D721Med (cell line): ENCODE measurements at regions not wholly inside any gene's neighbourhood (a gene's known extent, or its start where the extent isn't known, plus 50 kb on each side); places are given as distances from the start of the nearest gene placed in this dataset.

Experiments
- DNase-seq: peaks from one replicate; pipeline ENCODE4 v3.0.0; 2011; ENCODE audit warnings: low spot score; ENCODE audit not compliant: insufficient read length
- FAIRE-seq: peaks from 2 replicates; lab custom pipeline; 2011; peaks lifted over from hg19 to GRCh38; lab: Jason Lieb, UNC
- TF ChIP-seq, protein P1 (sequence below): IDR thresholded peaks from 2 replicates; pipeline ENCODE4 v1.5.1; 2012; ENCODE audit warnings: mild to moderate bottlenecking, control low read depth; ENCODE audit not compliant: insufficient read depth; ENCODE audit errors: missing control alignments

DNA sequence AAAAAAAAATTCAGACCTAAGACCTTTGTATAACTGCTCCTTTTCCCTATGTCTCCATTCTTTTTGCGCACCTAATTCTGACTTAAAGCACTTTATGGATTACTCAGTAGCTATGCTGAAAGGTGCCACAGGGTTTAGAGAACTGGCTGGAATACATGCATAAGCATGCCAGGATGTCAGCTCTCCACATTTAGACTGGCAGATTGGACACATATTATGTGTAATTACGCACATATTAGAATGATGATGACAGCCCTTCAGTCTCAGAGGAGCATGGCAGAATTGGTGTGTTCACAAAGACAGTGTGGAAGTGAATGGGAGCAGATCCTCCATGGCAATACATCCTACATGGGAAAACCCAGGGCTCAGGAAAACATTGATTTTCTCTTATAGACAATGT, 108.1 kb upstream of the LSAMP start:
- no peak for DNase-seq
- TF ChIP-seq, protein P1, sequence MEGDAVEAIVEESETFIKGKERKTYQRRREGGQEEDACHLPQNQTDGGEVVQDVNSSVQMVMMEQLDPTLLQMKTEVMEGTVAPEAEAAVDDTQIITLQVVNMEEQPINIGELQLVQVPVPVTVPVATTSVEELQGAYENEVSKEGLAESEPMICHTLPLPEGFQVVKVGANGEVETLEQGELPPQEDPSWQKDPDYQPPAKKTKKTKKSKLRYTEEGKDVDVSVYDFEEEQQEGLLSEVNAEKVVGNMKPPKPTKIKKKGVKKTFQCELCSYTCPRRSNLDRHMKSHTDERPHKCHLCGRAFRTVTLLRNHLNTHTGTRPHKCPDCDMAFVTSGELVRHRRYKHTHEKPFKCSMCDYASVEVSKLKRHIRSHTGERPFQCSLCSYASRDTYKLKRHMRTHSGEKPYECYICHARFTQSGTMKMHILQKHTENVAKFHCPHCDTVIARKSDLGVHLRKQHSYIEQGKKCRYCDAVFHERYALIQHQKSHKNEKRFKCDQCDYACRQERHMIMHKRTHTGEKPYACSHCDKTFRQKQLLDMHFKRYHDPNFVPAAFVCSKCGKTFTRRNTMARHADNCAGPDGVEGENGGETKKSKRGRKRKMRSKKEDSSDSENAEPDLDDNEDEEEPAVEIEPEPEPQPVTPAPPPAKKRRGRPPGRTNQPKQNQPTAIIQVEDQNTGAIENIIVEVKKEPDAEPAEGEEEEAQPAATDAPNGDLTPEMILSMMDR: no peak
- no peak for FAIRE-seq

GRCh38 chr3:116561529-116561928, 116.2 kb upstream of the LSAMP start:
- TF ChIP-seq, protein P1: no peak
- DNase-seq (no peak), FAIRE-seq (no peak)

GRCh38 chr3:116563351-116563750, 118.1 kb upstream of the LSAMP start:
- no peak for FAIRE-seq
- TF ChIP-seq, protein P1: no peak
- DNase-seq: no peak

DNA sequence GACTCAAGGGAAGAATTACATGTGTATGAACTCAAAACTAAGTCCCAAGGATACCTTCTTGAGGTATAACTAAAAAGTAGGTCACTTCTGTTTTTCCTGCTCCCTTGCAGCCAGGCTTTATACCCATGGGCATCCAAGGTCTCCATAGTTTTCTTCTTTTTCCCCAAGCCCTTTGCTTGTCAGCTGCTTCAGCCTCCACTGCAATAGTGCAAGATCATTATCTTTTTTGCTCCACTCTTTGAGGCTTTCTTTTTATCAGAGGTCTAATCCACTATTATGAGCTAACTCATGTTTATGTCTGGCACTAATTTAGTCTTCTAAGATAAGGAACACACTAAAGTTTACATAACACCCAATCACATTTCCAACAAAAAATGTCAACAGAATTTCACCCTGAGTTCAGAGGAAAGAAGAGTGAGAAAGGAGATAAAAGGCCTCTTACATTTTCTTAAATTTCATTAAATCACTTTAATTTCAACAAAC, 121.2 kb upstream of the LSAMP start:
- FAIRE-seq (no peak), DNase-seq (no peak)
- TF ChIP-seq, protein P1: no peak

DNA sequence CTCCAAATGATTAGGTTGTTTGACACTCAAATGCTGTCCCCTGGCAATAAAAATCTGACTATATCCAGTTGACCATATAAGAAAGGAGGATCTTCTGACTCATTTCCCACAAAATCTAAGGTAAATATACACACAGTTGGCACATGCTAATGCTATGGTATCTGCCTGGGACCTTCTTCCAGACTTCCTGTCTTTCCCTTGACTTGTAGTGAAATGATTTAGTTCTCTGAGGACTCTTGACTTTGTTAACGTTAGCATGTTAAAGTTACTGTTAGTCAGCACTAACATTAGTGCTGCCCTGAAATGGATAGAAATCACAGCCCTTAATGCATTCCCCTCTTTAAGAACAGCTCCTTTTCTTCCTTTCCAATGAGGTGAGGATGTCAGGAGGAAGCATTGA, 124.3 kb upstream of the LSAMP start:
- no peak for DNase-seq
- TF ChIP-seq, protein P1: no peak
- no peak for FAIRE-seq

DNA sequence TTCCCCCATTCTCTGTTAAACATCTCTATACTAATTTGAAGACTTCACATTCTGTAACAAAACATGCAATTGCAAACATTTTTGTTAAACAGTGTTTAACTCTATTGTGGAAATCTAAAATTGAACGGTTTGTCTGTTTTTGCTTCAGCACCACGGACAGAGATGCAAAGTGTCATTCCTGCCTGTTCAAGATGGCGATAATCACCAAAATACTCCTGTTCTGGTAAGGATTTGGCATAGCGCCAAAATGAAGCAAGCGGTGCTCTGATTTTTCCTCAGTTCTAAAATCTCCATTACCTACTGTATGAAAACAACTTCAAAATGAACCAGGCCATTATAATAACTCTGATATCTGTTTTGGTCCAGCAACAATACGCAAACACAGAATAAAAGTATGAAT, 129.7 kb upstream of the TUSC7 start:
- DNase-seq: no peak
- FAIRE-seq: no peak

DNA sequence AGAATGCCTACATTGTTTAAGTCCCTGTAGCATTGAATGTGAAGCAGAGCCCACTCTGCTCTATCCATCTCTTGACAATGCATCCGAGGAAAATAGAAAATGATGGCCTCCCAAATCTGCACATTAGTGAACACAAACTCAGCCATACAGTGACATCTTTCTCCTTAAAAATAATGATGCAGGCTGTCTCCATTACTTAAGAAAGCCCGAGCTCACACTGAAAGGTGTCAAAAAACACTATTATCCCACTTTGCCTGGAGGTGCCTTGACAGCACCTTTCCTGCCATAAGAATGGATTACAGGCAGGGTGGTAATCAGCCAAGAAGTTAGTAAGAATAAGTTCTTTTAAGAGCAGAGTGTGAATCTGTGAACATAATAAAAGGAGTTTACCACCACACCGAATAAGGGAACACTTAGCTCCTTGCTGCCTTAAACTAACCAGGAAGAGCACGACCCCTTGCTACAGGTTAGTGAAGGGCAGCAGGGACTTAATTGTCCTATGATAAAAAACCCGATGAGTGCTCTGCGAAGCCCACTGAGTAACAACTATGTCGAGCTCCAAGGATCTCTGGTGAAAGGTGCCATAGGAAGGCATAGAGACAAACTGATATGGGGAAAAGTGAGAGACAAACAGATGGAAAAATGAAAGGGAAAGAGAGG, 123.2 kb upstream of the TUSC7 start:
- DNase-seq: no peak

More for the DNA sequence above, 129.7 kb upstream of the TUSC7 start:
- TF ChIP-seq, protein P1: no peak

More for the DNA sequence above, 123.2 kb upstream of the TUSC7 start:
- no peak for FAIRE-seq
- TF ChIP-seq, protein P1: no peak
